ENCODE measurements at regions not wholly inside any gene's neighbourhood (a gene's known extent, or its start where the extent isn't known, plus 50 kb on each side); places are given as distances from the start of the nearest gene placed in this dataset.
"Not testable (repeated sequence)": the region's sequence is repeated elsewhere in the genome, so short reads cannot be mapped to it uniquely, and the experiment has no call there.

DNA sequence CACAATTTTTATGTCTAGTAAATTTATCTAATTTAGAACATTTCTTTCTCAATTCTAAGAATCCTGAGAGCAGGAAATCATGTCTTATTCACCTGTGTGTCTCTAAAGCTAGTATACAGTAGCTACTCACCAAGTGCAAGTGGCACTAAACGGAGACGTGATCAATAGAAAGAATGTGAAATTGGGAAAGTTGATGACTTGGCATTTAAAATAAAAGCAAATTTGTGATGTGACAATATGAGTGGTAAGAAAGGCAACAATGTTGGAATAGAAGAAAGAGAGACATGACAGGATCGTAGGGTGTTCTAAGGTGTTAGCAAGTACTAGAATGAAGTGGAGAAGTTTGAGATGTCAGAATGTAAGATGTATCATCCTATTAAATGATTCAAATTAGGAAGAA lies 725.9 kb downstream of the BCKDHB start:
- no peak overlapping the region for H2AFZ ChIP-seq (ENCODE audit: low read depth, low read length)

DNA sequence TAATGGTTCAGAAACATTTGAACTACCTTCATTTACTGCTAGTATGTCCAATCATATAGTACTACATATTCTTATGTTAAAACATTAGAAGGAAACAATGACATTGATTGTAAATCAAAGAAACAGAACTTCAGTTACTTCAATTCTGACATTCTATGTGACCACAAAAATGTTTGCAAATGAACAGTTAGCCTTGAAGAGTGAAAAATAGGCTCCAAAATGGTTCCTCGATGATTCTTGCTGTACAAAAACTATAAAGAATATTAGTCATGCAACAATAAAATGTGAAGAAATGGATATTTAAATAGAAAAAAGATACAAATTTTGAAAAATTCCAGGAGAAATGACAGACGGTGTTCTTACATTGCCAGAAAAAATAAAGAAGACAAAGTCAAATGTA lies 686.9 kb downstream of the BCKDHB start:
- Histone ChIP-seq H3K36me3 (replicated peaks; ENCODE audit: low read depth, low read length) (no peaks in the 10 kb centered on the region), H3K27ac (ENCODE audit: low read length) (no peak overlapping the region), H3K4me1 (ENCODE audit: low read length) (no peaks in the 10 kb centered on the region), H3K9ac (ENCODE audit: low read length) (no peak overlapping the region), H3K4me2 (ENCODE audit: low read length) (no peak overlapping the region), H3K9me3 (ENCODE audit: insufficient read depth, low read length) (no peaks in the 10 kb centered on the region), H2AFZ (ENCODE audit: low read depth, low read length) (no peak overlapping the region), H4K20me1 (ENCODE audit: insufficient read depth, low read length) (no peaks in the 10 kb centered on the region), H3K79me2 (ENCODE audit: low read length) (no peaks in the 10 kb centered on the region), H3K27me3 (ENCODE audit: low read depth, low read length) (no peaks in the 10 kb centered on the region), H3K4me3 (ENCODE audit: low read length) (no peak overlapping the region)
- TF ChIP-seq, protein P1, sequence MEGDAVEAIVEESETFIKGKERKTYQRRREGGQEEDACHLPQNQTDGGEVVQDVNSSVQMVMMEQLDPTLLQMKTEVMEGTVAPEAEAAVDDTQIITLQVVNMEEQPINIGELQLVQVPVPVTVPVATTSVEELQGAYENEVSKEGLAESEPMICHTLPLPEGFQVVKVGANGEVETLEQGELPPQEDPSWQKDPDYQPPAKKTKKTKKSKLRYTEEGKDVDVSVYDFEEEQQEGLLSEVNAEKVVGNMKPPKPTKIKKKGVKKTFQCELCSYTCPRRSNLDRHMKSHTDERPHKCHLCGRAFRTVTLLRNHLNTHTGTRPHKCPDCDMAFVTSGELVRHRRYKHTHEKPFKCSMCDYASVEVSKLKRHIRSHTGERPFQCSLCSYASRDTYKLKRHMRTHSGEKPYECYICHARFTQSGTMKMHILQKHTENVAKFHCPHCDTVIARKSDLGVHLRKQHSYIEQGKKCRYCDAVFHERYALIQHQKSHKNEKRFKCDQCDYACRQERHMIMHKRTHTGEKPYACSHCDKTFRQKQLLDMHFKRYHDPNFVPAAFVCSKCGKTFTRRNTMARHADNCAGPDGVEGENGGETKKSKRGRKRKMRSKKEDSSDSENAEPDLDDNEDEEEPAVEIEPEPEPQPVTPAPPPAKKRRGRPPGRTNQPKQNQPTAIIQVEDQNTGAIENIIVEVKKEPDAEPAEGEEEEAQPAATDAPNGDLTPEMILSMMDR (IDR thresholded peaks at IDR 0.05; ENCODE audit: low read depth, low read length): no peak
- no peak for TF ChIP-seq EZH2phosphoT487 (IDR thresholded peaks at IDR 0.05; ENCODE audit: low read depth)

More for the DNA sequence above, 725.9 kb downstream of the BCKDHB start:
- no peak overlapping the region for H3K27ac ChIP-seq (ENCODE audit: low read length)
- TF ChIP-seq EZH2phosphoT487 (IDR thresholded peaks at IDR 0.05; ENCODE audit: low read depth): no peak
- TF ChIP-seq, protein P1 (IDR thresholded peaks at IDR 0.05; ENCODE audit: low read depth, low read length): no peak
- H3K4me2 ChIP-seq (ENCODE audit: low read length): no peak overlapping the region
- H3K4me3 ChIP-seq (ENCODE audit: low read length): no peak overlapping the region
- H3K27me3 ChIP-seq (ENCODE audit: low read depth, low read length): no peaks in the 10 kb centered on the region
- no peaks in the 10 kb centered on the region for H3K9me3 ChIP-seq (ENCODE audit: insufficient read depth, low read length)
- no peak overlapping the region for H3K9ac ChIP-seq (ENCODE audit: low read length)
- H3K36me3 ChIP-seq (replicated peaks; ENCODE audit: low read depth, low read length): no peaks in the 10 kb centered on the region
- no peaks in the 10 kb centered on the region for H3K79me2 ChIP-seq (ENCODE audit: low read length)
- H4K20me1 ChIP-seq (ENCODE audit: insufficient read depth, low read length): no peaks in the 10 kb centered on the region
- no peaks in the 10 kb centered on the region for H3K4me1 ChIP-seq (ENCODE audit: low read length)

DNA sequence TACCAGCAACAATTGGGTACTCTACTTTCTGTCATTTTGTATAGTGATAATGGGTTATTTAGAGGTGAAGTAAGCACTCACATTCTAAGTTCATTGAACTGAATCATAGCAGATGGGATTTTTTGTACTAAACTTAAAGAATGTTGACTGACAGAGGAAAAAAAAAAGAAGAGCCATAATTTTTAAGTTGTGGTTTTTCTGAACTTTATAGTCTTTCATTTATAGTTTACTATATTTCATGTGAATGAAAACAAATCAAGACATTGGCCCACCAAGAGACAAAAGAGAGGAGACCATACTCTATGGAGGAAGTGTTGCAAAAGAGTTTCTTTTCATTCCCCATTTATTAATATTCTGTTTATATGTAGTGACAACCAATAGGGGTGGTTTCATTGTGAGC lies 685.7 kb downstream of the BCKDHB start:
- H3K9me3 ChIP-seq (ENCODE audit: insufficient read depth, low read length): no peaks in the 10 kb centered on the region
- no peaks in the 10 kb centered on the region for H3K36me3 ChIP-seq (replicated peaks; ENCODE audit: low read depth, low read length)
- H3K79me2 ChIP-seq (ENCODE audit: low read length): no peaks in the 10 kb centered on the region
- no peaks in the 10 kb centered on the region for H3K4me1 ChIP-seq (ENCODE audit: low read length)
- no peak overlapping the region for H3K4me3 ChIP-seq (ENCODE audit: low read length)
- H3K27me3 ChIP-seq (ENCODE audit: low read depth, low read length): no peaks in the 10 kb centered on the region
- no peak overlapping the region for H2AFZ ChIP-seq (ENCODE audit: low read depth, low read length)
- no peaks in the 10 kb centered on the region for H4K20me1 ChIP-seq (ENCODE audit: insufficient read depth, low read length)
- no peak overlapping the region for H3K27ac ChIP-seq (ENCODE audit: low read length)
- H3K9ac ChIP-seq (ENCODE audit: low read length): no peak overlapping the region
- H3K4me2 ChIP-seq (ENCODE audit: low read length): no peak overlapping the region
- no peak for TF ChIP-seq EZH2phosphoT487 (IDR thresholded peaks at IDR 0.05; ENCODE audit: low read depth)
- TF ChIP-seq, protein P1 (IDR thresholded peaks at IDR 0.05; ENCODE audit: low read depth, low read length): no peak

DNA sequence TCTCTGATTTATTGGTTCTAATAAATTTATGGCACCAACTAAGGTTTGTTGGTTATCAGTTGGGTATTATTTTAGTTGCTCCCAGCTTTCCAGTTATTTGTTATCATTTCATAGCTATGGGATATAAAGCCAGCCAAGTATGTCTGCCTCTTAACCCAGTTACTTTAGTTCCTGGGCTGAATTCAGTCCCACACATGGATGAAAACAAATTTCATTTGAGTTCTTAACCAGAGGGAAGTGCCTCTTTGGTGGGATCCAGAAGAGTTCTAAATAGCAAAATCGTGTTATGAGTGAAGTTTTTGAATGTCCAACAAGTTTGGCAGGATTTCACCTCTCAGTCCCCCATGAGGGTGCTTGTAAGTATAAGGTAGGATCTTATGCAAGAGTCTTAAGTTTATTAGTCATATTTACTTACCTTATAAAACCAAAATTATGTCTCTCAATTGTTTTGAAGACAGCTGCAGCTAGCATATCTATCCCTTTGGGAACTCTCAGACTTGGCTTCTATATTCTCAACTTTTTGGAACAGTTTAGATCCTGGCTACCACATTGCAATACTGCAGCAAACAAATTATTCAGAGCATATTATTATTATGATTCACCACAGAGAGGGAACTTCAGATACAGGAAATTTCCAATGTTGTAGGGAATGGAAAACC lies 683.6 kb downstream of the BCKDHB start:
- H2AFZ ChIP-seq (ENCODE audit: low read depth, low read length): no peak overlapping the region
- no peaks in the 10 kb centered on the region for H4K20me1 ChIP-seq (ENCODE audit: insufficient read depth, low read length)
- H3K4me3 ChIP-seq (ENCODE audit: low read length): no peak overlapping the region
- no peak for TF ChIP-seq EZH2phosphoT487 (IDR thresholded peaks at IDR 0.05; ENCODE audit: low read depth)
- TF ChIP-seq, protein P1 (IDR thresholded peaks at IDR 0.05; ENCODE audit: low read depth, low read length): no peak
- no peaks in the 10 kb centered on the region for H3K36me3 ChIP-seq (replicated peaks; ENCODE audit: low read depth, low read length)
- no peaks in the 10 kb centered on the region for H3K9me3 ChIP-seq (ENCODE audit: insufficient read depth, low read length)
- no peak overlapping the region for H3K4me2 ChIP-seq (ENCODE audit: low read length)
- H3K9ac ChIP-seq (ENCODE audit: low read length): no peak overlapping the region
- no peaks in the 10 kb centered on the region for H3K79me2 ChIP-seq (ENCODE audit: low read length)
- no peaks in the 10 kb centered on the region for H3K4me1 ChIP-seq (ENCODE audit: low read length)
- H3K27me3 ChIP-seq (ENCODE audit: low read depth, low read length): no peaks in the 10 kb centered on the region
- no peak overlapping the region for H3K27ac ChIP-seq (ENCODE audit: low read length)

DNA sequence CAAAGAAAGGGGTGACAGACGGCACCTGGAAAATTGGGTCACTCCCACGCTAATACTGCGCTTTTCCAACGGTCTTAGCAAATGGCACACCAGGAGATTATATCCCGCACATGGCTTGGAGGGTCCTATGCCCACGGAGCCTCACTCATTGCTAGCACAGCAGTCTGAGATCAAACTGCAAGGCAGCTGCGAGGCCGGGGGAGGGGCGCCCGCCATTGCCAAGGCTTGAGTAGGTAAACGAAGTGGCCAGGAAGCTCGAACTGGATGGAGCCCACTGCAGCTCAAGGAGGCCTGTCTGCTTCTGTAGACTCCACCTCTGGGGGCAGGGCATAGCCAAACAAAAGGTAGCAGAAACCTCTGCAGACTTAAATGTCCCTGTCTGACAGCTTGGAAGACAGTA lies 676.8 kb downstream of the BCKDHB start:
- not testable (repeated sequence) for H2AFZ ChIP-seq (ENCODE audit: low read depth, low read length); H4K20me1 ChIP-seq (ENCODE audit: insufficient read depth, low read length); H3K9ac ChIP-seq (ENCODE audit: low read length); H3K4me1 ChIP-seq (ENCODE audit: low read length); H3K36me3 ChIP-seq (replicated peaks; ENCODE audit: low read depth, low read length); H3K27me3 ChIP-seq (ENCODE audit: low read depth, low read length); H3K4me3 ChIP-seq (ENCODE audit: low read length); H3K79me2 ChIP-seq (ENCODE audit: low read length); H3K9me3 ChIP-seq (ENCODE audit: insufficient read depth, low read length); H3K4me2 ChIP-seq (ENCODE audit: low read length); H3K27ac ChIP-seq (ENCODE audit: low read length)
